Activated T-helper 1 cell treated with anti-CD3 and anti-CD28 coated beads, Interleukin-2, amount 50 U/mL, for 16 hours (primary cell): ENCODE measurements at regions not wholly inside any gene's neighbourhood (a gene's known extent, or its start where the extent isn't known, plus 50 kb on each side); places are given as distances from the start of the nearest gene placed in this dataset.
A peak's percentile ranks its signal among the peaks of the same experiment; 100 is the strongest.
"Not testable (repeated sequence)": the region's sequence is repeated elsewhere in the genome, so short reads cannot be mapped to it uniquely, and the experiment has no call there.

Source experiments
- DNase-seq, 2 donors: peaks; one replicate each; pipeline ENCODE4 v3.0.0-alpha.2; 2020; ENCODE audit warnings: low read depth in 1 of 2, low spot score in 1 of 2

GRCh38 chrX:47302396-47302795 lies 68.0 kb upstream of the ZNF157 start:
- DNase-seq = no peak

- DNase-seq = not testable (repeated sequence)
Observed at GRCh38 chrX:47306471-47307023, 63.8 kb upstream of the ZNF157 start.

- peak; percentile 4 to 11 for DNase-seq
Observed at GRCh38 chrX:47311932-47312774, 58.2 kb upstream of the ZNF157 start.

- no peak for DNase-seq
Observed at GRCh38 chrX:47313056-47313455, 57.3 kb upstream of the ZNF157 start.

- no peak for DNase-seq
Observed at GRCh38 chrX:47316276-47317025, 53.9 kb upstream of the ZNF157 start.
